ENCODE measurements at regions not wholly inside any gene's neighbourhood (a gene's known extent, or its start where the extent isn't known, plus 50 kb on each side); places are given as distances from the start of the nearest gene placed in this dataset.
A peak's percentile ranks its signal among the peaks of the same experiment; 100 is the strongest.

- intact Hi-C loops (cut with DNase I; ENCODE audit: low total_unique reads) = no loop called here
- DNase-seq (ENCODE audit: low spot score in 2 of 2) = peak in 1 of 2 donors; percentile 73
- no peak for TF ChIP-seq CTCF (IDR thresholded peaks at IDR 0.05)
- no peak for TF ChIP-seq POLR2A (IDR thresholded peaks at IDR 0.05)
- no peak overlapping the region for H3K4me3 ChIP-seq (ENCODE audit: low read depth, poor library complexity, severe bottlenecking)
- 89 to 93% methylated on average over 16 to 17 of the region's 17 CpGs for WGBS, 2 donors
Observed at GRCh38 chr16:85392756-85393673, 220.1 kb upstream of the GSE1 start.

- peak in 1 of 2 donors; percentile 92 for DNase-seq (ENCODE audit: low spot score in 2 of 2)
- WGBS, 2 donors = 66 to 73% methylated on average over 33 to 34 of the region's 34 CpGs
- no peak overlapping the region for H3K4me3 ChIP-seq (ENCODE audit: low read depth, poor library complexity, severe bottlenecking)
- intact Hi-C loops (cut with DNase I; ENCODE audit: low total_unique reads) = no loop called here
- TF ChIP-seq POLR2A (IDR thresholded peaks at IDR 0.05) = no peak
- peak in 1 of 3 donors; percentile 31 for TF ChIP-seq CTCF (IDR thresholded peaks at IDR 0.05)
Observed at GRCh38 chr16:85393674-85394451, 219.3 kb upstream of the GSE1 start.

- intact Hi-C loops (cut with DNase I; ENCODE audit: low total_unique reads) = no loop called here
- no peak for TF ChIP-seq CTCF (IDR thresholded peaks at IDR 0.05)
- no peak for TF ChIP-seq POLR2A (IDR thresholded peaks at IDR 0.05)
- 79 to 81% methylated on average over 21 of the region's 21 CpGs for WGBS, 2 donors
- H3K4me3 ChIP-seq (ENCODE audit: low read depth, poor library complexity, severe bottlenecking) = no peak overlapping the region
- peak in 1 of 2 donors; percentile 83 for DNase-seq (ENCODE audit: low spot score in 2 of 2)
Observed at GRCh38 chr16:85394456-85395206, 218.5 kb upstream of the GSE1 start.

- H3K4me3 ChIP-seq (ENCODE audit: low read depth, poor library complexity, severe bottlenecking) = no peak overlapping the region
- no peak for DNase-seq (ENCODE audit: low spot score in 2 of 2)
- WGBS, 2 donors = 25 to 27% methylated on average over 23 to 25 of the region's 25 CpGs
- intact Hi-C loops (cut with DNase I; ENCODE audit: low total_unique reads) = no loop called here
- no peak for TF ChIP-seq CTCF (IDR thresholded peaks at IDR 0.05)
- no peak for TF ChIP-seq POLR2A (IDR thresholded peaks at IDR 0.05)
Observed at GRCh38 chr16:85395207-85395912, 217.8 kb upstream of the GSE1 start.

Measured in lower leg skin (tissue), 4 donors.